GM21825 (cell line): ENCODE measurements at regions not wholly inside any gene's neighbourhood (a gene's known extent, or its start where the extent isn't known, plus 50 kb on each side); places are given as distances from the start of the nearest gene placed in this dataset.

Experiments
- ATAC-seq: cut with Tn5 transposase; IDR thresholded peaks from one replicate; pipeline ENCODE4 v1.9.1; 2021; ENCODE audit warnings: mild to moderate bottlenecking, moderate library complexity; ENCODE audit not compliant: unreplicated experiment

DNA sequence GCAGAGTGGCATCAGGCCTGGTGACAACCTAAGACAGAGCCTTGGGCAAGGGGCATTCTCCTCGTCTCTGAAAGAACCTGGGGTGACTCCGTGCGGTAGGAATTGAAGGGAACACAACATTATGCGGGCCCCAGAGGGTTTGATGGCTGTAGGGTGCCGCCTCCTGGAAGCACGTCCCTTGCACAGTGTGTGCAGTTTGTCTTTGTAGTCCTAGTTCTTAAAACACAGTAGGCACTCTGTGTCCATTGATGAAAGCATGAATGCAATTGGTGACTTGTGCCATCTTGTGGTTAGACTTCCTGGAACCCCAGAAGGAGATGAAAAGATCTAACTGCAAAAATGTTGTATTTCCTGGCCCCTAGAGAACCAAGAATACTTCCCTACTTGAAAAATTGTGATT lies 279.8 kb downstream of the UTP18 start:
- no peak for ATAC-seq

DNA sequence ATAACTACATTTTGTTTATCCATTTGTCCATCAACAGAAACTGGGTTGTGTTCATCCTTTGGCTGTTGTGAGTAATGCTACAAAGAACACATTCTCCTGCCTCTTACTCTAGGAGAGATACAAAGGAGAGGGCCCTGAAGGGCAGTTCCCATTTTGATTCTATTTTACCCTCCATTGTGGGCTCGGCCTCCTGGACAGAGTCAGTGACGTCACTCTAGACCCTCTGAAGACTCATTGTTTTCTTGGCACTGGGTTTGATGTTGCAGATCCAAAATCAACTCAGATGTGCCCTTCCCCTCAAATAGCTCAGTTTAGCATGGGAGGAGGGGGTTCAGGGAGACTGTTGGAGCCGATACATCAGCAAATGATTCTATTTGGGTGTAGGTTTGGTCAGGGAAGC lies 280.9 kb downstream of the UTP18 start:
- no peak for ATAC-seq

DNA sequence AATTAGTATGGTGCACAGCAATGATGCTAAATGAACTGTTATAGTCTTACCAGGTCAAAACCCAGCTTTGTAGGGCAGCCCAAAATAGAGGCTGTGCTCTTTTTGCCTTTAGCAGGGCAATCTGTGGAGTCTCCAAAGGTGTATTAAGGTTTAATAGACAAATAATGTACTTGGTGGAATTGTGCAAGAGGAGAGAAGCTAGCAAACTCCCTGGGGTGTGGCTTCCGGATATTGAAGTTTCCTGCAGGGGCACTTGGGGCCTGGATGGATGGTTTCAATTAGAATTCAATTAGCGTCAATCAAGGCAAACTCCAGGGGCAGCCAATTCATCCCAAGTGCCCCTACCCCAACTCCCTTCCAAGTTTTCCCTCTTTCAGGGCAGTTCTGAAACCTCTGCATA lies 285.8 kb downstream of the UTP18 start:
- no peak for ATAC-seq

DNA sequence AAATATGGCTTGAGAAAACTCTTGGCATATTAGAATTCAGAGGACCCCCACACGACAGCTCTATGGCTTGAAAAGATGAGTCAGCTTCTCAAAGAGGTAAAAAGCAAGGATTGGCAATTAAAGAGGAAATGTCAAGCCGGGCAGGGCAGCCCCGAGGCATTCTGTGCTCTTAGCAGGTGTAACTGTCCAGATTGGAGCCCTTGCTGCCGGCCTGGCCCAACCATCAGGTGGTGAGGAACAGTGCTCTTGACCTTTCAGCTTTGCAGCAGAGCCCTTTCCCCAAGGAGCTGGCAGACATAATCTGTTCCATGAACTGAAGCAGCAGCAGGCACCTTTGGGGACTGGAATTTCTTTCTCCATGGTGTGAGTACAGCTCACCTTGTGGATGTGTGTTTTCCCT lies 287.8 kb downstream of the UTP18 start:
- no peak for ATAC-seq

DNA sequence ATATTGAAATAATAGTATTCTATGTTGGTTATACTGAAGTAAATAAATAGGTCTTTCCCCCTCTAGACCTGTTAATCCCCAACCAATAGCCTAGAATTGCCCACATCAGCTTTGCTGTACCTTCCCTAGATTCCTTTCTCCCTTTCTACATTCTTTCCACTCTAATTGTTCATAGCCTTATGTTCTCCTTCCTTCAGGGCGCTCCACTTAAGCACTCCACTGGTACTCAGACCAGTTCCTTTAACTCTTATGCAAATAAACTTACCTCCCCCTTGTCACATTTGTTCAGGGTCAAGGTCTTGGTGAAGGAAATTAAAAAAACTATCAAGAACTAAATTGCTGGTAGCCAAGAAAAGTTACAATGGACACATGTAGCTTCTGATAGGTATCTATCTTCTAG lies 294.8 kb downstream of the UTP18 start:
- no peak for ATAC-seq

DNA sequence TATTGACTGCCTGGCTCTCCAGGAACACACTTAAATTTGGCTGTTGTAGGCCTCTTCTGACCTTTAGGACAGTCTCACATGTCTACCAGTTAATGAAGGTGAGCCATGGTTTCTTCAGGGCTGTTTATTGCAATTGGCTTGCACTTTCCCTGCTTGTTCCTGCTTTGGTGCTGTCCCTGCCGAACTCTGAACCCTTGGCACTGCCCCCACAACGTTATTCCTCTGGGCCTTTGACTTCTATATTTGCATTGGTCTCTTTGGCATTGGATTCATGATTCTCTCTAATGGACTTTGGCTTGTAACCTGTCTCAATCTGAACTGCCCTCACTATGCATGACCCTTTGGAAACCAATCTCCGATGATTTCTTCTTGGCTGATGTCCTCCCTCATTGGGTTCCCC lies 299.4 kb downstream of the UTP18 start:
- ATAC-seq, result no peak

DNA sequence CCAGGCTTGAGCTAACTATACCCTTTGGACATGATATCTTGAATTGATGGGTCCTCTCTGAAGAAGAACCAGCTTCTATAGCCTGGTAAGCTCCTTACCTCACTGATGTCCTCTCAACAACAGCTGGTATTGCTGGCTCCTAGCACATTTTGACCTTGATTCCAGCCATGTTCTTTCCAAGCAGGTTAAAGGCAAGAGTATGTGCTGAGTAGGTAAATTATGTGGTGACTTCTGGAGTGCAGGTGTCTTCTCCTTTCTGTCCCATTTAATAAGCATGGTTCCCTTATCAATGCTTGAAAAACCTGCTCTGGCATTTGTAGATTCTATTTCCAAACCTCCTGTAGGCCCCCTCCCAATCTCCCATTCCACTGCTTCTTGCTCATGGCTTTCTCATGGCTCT lies 300.1 kb downstream of the UTP18 start:
- no peak for ATAC-seq

DNA sequence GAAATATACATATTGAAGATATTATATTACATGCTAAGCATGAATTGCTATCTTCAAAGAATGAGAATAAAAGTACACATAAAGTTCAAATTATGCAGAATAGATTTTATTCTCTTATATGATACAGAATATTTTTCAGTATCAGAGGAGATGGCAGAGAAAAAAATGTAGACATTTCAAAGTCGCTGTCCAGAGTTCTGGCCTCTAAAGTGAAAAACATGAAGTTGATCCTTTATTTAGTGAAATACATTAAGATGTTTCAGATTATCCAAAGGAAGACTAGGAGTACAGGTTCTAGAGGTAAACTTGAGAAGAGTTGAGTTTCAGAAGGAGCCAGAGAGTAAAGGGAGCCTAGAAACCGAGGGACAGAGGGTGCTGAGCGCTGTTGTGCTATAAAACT lies 303.6 kb downstream of the UTP18 start:
- no peak for ATAC-seq

DNA sequence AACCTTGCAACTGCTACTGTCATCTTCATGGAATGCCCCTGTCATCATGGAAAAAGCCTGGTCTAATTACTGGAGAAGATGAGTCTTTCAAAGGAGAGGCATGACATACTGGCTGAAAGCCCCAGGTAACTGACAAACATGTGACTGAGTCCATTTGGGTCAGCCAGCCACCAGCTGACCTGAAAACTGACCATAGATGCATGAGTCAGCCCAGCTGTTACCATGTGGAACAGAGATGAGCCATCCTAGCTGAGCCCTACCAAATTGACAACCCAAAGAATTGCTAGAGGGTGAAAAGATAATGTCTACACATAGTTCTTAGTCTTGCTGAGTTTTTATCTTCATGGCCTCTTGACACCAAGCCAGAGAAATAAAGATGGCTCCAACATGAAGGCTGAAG lies 311.8 kb downstream of the UTP18 start:
- ATAC-seq, result no peak
